ENCODE measurements at regions not wholly inside any gene's neighbourhood (a gene's known extent, or its start where the extent isn't known, plus 50 kb on each side); places are given as distances from the start of the nearest gene placed in this dataset.

- no peak for TF ChIP-seq POLR2AphosphoS5 (IDR thresholded peaks at IDR 0.05; ENCODE audit: low read depth, low read length)
- no peak for TF ChIP-seq GABPA (IDR thresholded peaks at IDR 0.05; ENCODE audit: borderline replicate concordance, insufficient read depth, low read length)
- TF ChIP-seq CBX8 (IDR thresholded peaks at IDR 0.05; ENCODE audit: borderline replicate concordance, low read depth, low read length) = no peak
- TF ChIP-seq MAX (IDR thresholded peaks at IDR 0.05) = no peak
- TF ChIP-seq GTF2F1 (IDR thresholded peaks at IDR 0.05; ENCODE audit: borderline replicate concordance, low read depth, low read length) = no peak
- TF ChIP-seq EZH2 (IDR thresholded peaks at IDR 0.05; ENCODE audit: low read depth, low read length, severe bottlenecking) = no peak
- TF ChIP-seq, protein P1, sequence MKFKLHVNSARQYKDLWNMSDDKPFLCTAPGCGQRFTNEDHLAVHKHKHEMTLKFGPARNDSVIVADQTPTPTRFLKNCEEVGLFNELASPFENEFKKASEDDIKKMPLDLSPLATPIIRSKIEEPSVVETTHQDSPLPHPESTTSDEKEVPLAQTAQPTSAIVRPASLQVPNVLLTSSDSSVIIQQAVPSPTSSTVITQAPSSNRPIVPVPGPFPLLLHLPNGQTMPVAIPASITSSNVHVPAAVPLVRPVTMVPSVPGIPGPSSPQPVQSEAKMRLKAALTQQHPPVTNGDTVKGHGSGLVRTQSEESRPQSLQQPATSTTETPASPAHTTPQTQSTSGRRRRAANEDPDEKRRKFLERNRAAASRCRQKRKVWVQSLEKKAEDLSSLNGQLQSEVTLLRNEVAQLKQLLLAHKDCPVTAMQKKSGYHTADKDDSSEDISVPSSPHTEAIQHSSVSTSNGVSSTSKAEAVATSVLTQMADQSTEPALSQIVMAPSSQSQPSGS (IDR thresholded peaks at IDR 0.05; ENCODE audit: low read length) = no peak
- TF ChIP-seq TAF1 (IDR thresholded peaks at IDR 0.05; ENCODE audit: low read depth, low read length) = no peak
- TF ChIP-seq, protein P2, sequence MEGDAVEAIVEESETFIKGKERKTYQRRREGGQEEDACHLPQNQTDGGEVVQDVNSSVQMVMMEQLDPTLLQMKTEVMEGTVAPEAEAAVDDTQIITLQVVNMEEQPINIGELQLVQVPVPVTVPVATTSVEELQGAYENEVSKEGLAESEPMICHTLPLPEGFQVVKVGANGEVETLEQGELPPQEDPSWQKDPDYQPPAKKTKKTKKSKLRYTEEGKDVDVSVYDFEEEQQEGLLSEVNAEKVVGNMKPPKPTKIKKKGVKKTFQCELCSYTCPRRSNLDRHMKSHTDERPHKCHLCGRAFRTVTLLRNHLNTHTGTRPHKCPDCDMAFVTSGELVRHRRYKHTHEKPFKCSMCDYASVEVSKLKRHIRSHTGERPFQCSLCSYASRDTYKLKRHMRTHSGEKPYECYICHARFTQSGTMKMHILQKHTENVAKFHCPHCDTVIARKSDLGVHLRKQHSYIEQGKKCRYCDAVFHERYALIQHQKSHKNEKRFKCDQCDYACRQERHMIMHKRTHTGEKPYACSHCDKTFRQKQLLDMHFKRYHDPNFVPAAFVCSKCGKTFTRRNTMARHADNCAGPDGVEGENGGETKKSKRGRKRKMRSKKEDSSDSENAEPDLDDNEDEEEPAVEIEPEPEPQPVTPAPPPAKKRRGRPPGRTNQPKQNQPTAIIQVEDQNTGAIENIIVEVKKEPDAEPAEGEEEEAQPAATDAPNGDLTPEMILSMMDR (IDR thresholded peaks at IDR 0.05; ENCODE audit: control extremely low read depth in 1 of 3, insufficient read depth in 1 of 3, low read depth in 1 of 3, low read length in 3 of 3) = no peak
- no peak for TF ChIP-seq CHD2 (IDR thresholded peaks at IDR 0.05; ENCODE audit: low read length)
- TF ChIP-seq BRCA1 (IDR thresholded peaks at IDR 0.05; ENCODE audit: low read depth, low read length) = no peak
Observed at GRCh38 chr16:72457243-72457940, 285.4 kb upstream of the PMFBP1 start.
